ENCODE measurements at regions not wholly inside any gene's neighbourhood (a gene's known extent, or its start where the extent isn't known, plus 50 kb on each side); places are given as distances from the start of the nearest gene placed in this dataset.
"Not testable (repeated sequence)": the region's sequence is repeated elsewhere in the genome, so short reads cannot be mapped to it uniquely, and the experiment has no call there.

GRCh38 chr14:56996721-56997399, 186.6 kb upstream of the OTX2 start:
- DNase-seq (ENCODE audit: low read depth in 2 of 2), result no peak

- no peak for DNase-seq (ENCODE audit: low read depth in 2 of 2)
These were observed 184.7 kb upstream of the OTX2 start for GRCh38 chr14:56995010-56995409.

GRCh38 chr14:56992332-56992820, 182.1 kb upstream of the OTX2 start:
- DNase-seq (ENCODE audit: low read depth in 2 of 2), result no peak

- DNase-seq (ENCODE audit: low read depth in 2 of 2), result not testable (repeated sequence)
These were observed 180.8 kb upstream of the OTX2 start for GRCh38 chr14:56990991-56991627.

GRCh38 chr14:56989359-56989758, 179.1 kb upstream of the OTX2 start:
- DNase-seq (ENCODE audit: low read depth in 2 of 2), result no peak

GRCh38 chr14:56979936-56980335, 169.7 kb upstream of the OTX2 start:
- DNase-seq (ENCODE audit: low read depth in 2 of 2), result no peak

GRCh38 chr14:56976211-56976610, 165.9 kb upstream of the OTX2 start:
- DNase-seq (ENCODE audit: low read depth in 2 of 2), result no peak

GRCh38 chr14:56975521-56975920, 165.2 kb upstream of the OTX2 start:
- DNase-seq (ENCODE audit: low read depth in 2 of 2), result no peak

GRCh38 chr14:56972948-56973347, 162.7 kb upstream of the OTX2 start:
- DNase-seq (ENCODE audit: low read depth in 2 of 2), result no peak

- no peak for DNase-seq (ENCODE audit: low read depth in 2 of 2)
These were observed 154.6 kb upstream of the OTX2 start for GRCh38 chr14:56964895-56965294.

GRCh38 chr14:56963381-56963780, 153.1 kb upstream of the OTX2 start:
- DNase-seq (ENCODE audit: low read depth in 2 of 2), result no peak

- no peak for DNase-seq (ENCODE audit: low read depth in 2 of 2)
These were observed 152.3 kb upstream of the OTX2 start for GRCh38 chr14:56962444-56963080.

GRCh38 chr14:56959869-56960268, 149.6 kb upstream of the OTX2 start:
- DNase-seq (ENCODE audit: low read depth in 2 of 2), result no peak

- DNase-seq (ENCODE audit: low read depth in 2 of 2), result no peak
These were observed 148.8 kb upstream of the OTX2 start for GRCh38 chr14:56959121-56959520.

GRCh38 chr14:56956182-56956581, 145.9 kb upstream of the OTX2 start:
- DNase-seq (ENCODE audit: low read depth in 2 of 2), result no peak

- DNase-seq (ENCODE audit: low read depth in 2 of 2), result no peak
These were observed 145.5 kb upstream of the OTX2 start for GRCh38 chr14:56955745-56956144.

- DNase-seq (ENCODE audit: low read depth in 2 of 2), result no peak
These were observed 143.6 kb upstream of the OTX2 start for GRCh38 chr14:56953884-56954283.

- no peak for DNase-seq (ENCODE audit: low read depth in 2 of 2)
These were observed 142.6 kb upstream of the OTX2 start for GRCh38 chr14:56952766-56953473.

- no peak for DNase-seq (ENCODE audit: low read depth in 2 of 2)
These were observed 139.5 kb upstream of the OTX2 start for GRCh38 chr14:56949828-56950227.

- no peak for DNase-seq (ENCODE audit: low read depth in 2 of 2)
These were observed 135.0 kb upstream of the OTX2 start for GRCh38 chr14:56945291-56945690.

- DNase-seq (ENCODE audit: low read depth in 2 of 2), result no peak
These were observed 134.1 kb upstream of the OTX2 start for GRCh38 chr14:56944397-56944796.

GRCh38 chr14:56933446-56933845, 123.2 kb upstream of the OTX2 start:
- no peak for DNase-seq (ENCODE audit: low read depth in 2 of 2)

All from stimulated activated CD4-positive, alpha-beta T cell treated with anti-CD3 and anti-CD28 coated beads, Interleukin-15, amount 100 ng/mL, for 48 hours (primary cell).